Erythroblast (primary cell): ENCODE measurements at regions not wholly inside any gene's neighbourhood (a gene's known extent, or its start where the extent isn't known, plus 50 kb on each side); places are given as distances from the start of the nearest gene placed in this dataset.

Experiments used
- GATA1 ChIP-seq: IDR thresholded peaks from 2 replicates; pipeline ENCODE4 v1.6.1; 2011; ENCODE audit warnings: low read depth, mild to moderate bottlenecking, control low read depth, low read length, moderate library complexity
- POLR2A ChIP-seq: IDR thresholded peaks from 2 replicates; pipeline ENCODE4 v1.6.1; 2011; ENCODE audit warnings: mild to moderate bottlenecking, low read length

DNA sequence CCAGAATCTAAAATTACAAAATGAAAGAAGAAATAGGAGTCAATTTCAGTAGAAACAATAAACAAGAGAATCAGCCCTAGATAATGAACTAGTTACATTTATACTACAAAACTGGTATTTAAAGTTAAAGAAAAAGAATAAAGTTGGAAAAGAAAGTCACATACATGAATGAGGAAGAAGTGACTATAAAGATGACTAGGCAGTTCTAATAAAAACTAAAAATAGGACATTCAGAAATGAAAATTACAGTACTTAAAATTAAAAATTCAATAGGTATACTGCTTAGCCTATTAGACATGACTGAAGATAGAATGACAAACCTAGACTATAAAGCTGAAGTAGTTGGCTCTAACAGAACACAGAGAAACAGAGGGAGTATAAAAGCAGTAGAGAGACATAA lies 108.8 kb downstream of the AHR start:
- TF ChIP-seq POLR2A (no peak), GATA1 (no peak)
